ENCODE measurements at regions not wholly inside any gene's neighbourhood (a gene's known extent, or its start where the extent isn't known, plus 50 kb on each side); places are given as distances from the start of the nearest gene placed in this dataset.

- TF ChIP-seq CTCF (conservative IDR thresholded peaks at IDR 0.05 in 1 of 2, IDR thresholded peaks at IDR 0.05 in 1 of 2; ENCODE audit: low read depth in 1 of 2, low read length in 2 of 2), result no peak
- no peak for TF ChIP-seq EZH2 (IDR thresholded peaks at IDR 0.05; ENCODE audit: low read length, missing control alignments)
Measured at GRCh38 chr6:885051-885590, 192.2 kb upstream of the EXOC2 start.
